GM18870 (cell line): ENCODE measurements at regions not wholly inside any gene's neighbourhood (a gene's known extent, or its start where the extent isn't known, plus 50 kb on each side); places are given as distances from the start of the nearest gene placed in this dataset.
"Not testable (repeated sequence)": the region's sequence is repeated elsewhere in the genome, so short reads cannot be mapped to it uniquely, and the experiment has no call there.

ENCODE experiments used
- ATAC-seq: cut with Tn5 transposase; IDR thresholded peaks from one replicate; pipeline ENCODE4 v1.9.1; 2021; ENCODE audit warnings: moderate library complexity; ENCODE audit not compliant: unreplicated experiment

DNA sequence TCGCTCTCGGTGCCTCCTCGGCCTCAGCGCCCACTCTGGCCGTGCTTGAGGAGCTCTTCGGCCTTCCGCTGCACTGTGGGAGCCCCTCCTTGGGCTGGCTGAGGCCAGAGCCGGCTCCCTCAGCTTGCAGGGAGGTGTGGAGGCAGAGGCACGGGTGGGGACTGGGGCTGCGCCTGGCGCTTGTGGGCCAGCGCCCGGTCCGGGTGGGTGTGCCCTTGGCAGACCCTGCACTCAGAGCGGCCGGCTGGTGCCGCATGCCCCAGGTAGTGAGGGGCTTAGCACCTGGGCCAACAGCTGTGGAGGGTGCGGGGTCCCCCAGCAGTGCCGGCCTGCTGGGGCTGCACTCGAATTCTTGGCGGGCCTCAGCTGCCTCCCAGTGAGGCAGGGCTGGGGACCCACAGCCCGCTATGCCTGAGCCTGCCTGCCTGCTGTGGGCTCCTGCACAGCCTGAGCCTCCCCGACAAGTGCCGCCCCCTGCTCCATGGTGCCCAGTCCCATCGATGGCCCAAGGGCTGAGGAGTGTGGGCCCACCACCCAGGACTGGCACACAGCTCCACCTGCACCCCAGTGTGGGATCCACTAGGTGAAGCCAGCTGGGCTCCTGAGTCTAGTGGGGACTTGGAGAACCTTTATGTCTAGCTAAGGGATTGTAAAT lies 2085.2 kb upstream of the ACO1 start:
- ATAC-seq: no peak

DNA sequence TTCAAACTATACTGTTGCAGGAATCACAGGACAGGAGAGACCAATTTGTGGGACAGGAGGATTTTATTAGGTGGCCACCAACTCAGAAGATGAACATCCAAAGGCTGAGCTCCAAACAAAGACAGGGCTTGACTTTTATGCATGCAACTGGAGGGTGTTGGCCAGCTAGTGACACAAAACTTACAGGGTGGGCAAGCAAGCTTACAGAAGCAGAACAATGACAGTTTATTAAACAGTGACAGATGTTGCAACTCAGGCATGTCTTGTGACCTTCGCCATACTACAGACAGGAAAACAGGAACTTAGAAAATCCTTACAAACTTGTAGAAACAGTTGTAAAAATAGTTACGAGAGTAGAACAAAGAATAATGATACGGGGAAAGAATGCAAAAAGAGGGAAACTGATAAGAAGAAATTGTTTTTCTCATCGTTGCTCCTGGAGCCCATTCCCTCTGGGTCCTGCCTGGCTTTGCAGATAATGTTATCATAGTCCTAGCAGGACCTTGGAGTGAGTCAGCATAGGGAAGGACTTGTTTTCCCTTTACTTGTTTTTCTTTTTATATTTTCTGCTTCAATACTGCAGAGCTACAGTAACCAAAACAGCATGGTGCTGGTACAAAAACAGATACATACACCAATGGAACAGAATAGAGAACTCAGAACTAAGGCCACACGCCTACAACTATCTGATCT lies 2083.0 kb upstream of the ACO1 start:
- ATAC-seq: no peak

DNA sequence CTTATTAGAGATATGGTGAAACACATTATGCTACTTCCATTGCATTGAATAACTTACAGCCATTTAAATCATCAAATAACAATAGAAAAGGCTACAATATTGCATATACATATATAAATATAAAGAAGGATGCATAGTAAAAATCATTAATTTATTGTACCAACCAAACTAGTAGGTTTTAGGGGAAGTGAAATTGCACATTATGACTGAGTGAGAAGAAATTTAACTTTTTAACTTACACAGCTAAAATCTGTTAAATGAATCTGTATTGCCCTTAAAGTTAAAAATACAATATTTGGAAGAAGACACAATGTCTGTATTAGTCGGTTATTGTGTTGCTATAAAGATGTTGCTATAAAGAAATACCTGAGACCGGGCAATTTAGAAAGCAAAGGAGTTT lies 2073.7 kb upstream of the ACO1 start:
- ATAC-seq: no peak

DNA sequence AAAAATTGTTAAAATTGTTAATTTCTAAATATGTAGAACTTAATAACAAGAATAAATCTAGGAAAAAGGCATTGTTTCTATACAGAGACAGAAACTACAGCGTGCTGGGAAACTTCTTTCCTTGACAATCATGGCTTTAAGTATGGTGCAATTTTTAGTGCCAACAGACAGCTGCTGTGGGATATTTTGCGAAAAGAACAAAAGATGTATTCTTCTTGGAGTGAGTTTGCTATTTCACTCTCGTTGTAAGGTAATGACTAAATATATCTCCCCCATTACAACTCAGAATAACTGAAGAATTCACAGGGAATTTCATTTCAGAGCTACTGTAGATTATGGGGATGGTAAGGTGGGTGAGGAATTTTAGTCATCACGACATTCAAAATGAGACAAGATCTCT lies 2055.0 kb upstream of the ACO1 start:
- no peak for ATAC-seq

DNA sequence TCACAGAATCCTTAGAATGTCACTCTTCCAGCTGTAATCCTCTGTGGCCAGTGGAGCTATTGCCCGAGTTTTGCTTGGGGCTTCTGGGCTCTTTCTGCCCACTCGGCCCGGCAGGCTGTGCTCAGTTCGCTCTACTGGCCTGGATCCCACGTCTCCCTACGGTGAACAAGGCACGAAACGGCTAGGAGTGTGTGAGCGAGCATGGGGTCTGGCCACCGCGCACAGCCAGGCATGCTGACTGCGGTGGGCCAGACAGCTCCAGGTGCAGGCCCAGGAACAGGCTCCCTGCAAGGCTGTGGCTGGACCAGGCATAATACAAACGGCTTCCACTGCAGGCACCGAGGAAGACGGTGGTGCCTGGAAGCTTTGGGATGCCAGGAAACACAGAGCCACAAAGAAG lies 2035.5 kb upstream of the ACO1 start:
- no peak for ATAC-seq

DNA sequence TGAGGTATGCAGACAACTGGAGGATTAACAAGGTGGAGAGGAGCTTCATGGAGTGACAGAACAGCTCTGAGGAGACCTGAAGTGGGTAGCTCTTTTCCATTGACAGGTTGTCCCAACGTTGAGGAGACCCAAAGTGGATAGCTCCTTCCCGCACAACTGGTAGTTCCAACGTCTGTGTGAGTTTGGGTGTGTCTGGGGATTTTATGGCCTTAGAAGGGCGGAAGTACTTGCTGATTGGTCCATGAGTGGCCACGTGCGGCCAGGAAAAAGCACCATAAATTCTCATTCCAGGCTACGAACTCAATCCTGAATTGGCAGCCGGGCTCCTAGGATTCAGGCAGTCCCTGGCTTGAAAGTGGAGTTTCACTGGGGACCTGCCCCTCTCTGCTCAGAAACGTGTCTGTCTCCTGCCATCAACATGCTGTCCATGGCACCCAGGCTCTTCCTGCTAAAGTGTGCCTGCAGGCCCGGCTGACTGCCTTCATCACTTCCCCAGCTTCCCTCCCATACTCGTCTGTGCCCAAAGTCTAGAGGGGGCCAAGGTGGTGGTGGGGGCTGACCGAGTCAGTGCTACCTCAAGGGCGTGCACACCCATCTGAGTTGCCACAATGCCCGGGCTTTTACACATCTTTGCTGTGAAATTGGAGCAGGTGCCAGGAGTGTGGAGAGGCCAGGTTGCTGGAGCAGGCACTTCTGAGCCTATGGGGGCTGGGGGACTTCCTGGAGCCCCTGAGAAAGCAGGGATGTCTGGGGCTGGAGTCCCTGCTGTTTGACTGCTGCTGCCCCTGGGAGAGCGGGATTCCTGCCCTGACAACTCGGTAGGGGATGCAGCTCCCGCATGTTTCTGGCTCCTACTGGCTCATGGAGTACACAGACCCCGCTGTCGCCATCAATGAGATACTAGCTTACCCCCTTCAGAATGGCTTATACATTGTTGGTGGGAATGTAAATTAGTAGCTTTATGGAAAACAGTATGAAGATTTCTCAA lies 2034.6 kb upstream of the ACO1 start:
- ATAC-seq: no peak

DNA sequence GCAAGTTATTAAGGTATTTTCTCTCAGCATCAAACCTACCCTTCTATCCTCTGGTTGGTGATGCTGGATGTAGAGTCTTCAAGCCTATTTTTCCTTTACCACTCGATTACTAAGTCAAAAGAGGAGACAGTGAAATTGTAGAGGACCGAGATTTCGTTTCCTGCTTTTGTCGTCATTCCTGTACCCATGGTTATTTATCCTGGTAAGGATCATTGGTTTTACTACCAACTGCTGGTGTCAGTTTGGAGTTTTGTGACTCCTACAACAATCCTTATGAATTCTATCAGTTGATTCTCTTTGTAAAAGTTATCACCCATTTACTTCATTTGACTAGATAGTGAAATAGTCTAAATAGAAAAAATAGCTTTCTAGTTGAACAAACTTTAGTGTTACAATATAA lies 2028.2 kb upstream of the ACO1 start:
- ATAC-seq: no peak

DNA sequence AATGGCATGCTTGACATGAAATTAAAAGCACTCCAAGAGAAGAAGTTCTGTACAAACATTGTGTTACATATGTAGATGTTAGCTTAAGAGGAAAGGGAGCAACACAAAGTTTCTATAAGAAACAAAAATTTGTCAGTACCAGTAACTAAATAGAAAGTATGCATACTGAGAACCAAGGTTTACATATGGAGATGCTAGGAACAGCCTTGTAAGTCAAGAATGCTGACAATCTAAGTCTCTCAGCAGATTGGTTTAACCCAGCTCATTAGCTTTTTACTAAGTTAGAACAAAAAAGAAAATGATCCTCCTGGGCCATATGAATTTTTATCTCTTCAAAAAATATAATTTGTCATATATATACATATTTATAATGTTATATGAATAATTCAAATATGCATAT lies 2022.1 kb upstream of the ACO1 start:
- ATAC-seq: no peak

DNA sequence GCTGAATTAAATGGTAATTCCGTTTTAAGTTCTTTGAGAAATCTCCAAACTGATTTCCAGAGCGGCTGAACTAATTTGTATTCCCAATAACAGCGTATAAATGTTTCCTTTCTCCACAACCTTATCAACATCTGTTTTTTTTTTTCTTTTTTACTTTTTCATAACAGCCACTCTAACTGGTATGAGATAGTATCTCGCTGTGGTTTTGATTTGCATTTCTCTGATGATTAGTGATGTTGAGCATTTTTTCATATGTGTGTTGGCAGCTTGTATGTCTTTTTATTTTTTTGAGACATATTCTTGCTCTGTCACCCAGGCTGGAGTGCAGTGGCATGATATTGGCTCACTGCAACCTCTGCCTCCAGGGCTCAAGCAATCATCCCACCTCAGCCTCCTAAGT lies 2018.3 kb upstream of the ACO1 start:
- not testable (repeated sequence) for ATAC-seq

DNA sequence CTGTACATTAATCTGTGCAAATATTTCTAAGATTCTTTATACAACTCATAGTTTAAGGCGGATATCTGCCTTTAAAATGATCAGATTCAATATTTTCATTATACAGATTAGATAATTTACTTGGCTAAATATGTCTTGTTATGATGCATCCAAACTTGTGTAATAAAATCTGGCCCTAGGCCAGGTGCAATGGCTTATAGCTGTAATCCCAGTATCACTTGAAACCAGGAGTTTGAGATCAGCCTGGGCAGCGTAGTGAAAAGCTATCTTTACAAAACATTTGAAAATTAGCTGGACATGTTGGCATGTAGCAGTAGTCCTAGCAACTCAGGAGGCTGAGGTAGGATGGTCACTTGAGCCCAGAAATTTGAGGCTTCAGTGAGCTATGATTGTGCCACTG lies 2002.2 kb upstream of the ACO1 start:
- ATAC-seq: no peak

DNA sequence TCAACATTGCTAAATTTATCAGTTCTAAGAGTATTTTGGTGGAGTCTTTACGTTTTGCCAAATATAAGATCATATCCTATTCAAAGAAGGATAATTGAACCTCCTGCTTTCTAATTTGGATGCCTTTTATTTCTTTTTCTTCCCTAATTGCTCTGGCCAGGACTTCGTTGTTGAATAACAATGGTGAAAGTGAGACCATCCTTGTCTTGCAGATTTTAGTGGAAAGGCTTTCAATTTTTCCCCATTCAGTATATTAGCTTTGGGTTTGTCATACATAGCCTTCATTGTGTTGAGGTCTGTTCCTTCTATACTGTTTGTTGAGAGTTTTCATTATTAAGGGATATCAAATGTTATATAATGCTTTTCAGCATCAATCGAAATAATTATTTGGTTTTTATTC lies 1974.2 kb upstream of the ACO1 start:
- no peak for ATAC-seq

DNA sequence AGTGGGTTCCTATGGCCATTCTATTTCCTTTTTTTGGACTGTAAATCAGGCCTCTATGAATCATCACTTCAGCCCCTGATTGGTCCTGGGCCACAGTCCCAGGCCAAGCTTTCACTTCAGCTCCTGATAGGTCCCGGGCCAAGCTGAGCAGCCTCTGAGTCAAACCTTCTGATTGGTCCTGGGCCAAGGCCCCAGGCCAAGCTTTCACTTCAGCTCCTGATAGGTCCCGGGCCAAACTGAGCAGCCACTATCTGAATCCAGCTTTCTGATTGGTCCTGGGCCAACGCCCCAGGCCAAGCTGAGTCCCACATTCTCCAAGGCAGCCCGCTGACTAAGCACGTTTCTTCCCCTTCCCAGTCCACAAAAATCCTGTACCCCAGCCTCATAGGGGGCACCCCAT lies 1972.9 kb upstream of the ACO1 start:
- no peak for ATAC-seq

DNA sequence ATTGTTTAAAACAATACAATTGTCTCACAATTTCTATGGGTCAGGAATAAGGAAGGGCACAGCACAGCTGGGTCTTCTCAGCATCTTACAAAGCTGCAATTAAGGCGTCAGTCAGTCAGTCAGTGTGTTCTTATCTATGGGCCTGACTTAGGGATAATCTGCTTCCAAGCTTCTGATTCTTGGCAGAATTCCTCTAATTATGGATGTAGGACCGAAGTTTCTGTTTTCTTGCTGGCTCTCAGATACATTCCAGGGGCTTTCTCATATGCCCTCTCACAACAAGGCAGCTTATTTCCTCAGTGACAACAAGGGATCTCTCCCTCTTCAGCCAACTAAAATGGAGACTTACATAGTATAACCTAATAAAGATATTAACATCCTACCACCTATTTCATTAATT lies 1925.3 kb upstream of the ACO1 start:
- ATAC-seq: no peak

DNA sequence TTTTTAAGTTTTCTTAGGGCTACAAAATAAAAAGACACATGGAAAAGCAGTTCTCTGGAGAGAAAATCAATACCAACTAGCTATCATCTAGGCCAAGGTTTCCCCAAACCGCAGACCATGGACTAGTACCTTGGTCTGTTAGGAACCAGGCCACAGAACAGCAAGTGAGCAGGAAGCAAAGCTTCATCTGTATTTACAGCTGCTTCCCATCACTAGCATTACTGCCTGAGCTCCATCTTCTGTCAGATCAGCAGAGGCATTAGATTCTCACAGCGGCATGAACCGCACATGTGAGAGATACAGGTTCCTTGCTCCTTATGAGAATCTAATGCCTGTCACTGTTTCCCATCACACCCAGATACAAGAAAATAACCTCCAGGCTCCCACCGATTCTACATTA lies 1907.6 kb upstream of the ACO1 start:
- ATAC-seq: no peak

DNA sequence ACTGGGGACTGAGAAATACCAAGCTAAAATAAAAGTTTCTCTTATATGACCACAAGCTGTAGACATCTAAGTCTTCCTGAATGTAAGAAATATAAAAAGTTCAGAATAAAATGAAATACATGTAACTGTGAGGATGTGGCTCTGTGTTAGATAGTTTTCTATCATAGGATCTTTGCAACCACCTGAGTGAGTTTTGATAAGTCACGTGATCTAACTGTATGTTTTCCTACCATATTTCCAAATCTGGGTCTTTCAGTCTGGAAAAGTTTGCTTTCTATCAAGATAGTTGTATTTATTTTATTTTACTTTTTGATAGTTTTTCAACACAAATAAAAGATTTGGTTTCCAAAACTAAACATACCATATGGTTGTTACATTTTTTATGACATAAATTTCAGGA lies 1905.8 kb upstream of the ACO1 start:
- ATAC-seq: no peak

DNA sequence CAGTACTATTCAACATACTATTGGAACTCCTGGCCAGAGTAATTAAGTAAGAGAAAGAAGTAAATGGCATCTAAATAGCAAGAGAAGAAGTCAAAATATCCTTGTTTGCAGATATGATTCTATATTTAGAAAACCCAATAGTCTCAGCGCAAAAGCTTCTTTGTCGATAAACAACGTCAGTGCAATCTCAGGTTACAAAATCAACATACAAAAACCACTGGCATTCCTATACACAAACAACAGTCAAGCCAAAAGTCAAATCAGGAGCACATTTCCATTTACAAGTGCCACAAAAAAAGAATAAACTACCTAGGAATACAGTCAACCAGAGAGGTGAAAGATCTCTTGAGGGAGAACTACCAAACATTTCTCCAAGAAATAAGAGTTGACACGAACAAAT lies 1901.9 kb upstream of the ACO1 start:
- ATAC-seq: no peak

DNA sequence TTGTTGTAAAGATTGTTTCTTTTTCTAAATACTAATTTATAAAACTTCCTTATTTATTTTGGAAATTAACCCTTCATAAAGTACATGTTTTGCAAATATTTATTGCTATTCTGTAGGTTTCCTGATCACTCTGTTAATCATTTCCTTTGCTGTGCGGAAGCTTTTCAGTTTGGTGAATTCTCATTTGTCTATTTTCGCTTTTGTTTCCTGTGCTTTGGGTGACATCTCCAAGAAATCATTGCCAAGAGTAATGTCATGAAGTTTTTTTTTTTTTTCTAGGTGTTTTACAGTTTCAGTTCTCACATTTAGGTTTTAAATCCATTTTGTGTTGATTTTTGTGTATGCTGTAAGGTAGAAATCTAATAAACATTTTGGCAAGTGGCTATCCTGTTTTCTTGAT lies 1899.8 kb upstream of the ACO1 start:
- ATAC-seq: no peak

DNA sequence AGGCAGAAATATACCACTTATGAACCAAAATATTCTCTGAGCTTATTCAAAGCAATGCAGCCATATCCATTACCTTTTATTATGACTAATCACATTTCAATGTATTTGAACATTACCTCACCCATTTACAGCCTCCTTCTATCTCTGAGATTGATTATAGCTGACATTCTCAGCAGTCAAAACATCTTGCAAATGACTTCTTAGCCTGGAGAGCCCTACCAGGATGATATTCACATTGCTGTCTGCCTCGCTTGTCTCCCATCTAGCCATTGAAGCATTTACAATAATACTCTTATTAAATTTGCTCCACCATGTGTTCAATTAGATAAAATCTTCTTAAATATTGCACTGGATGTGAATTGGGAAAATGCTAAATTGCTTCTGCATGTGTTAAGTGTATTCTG lies 1879.9 kb upstream of the ACO1 start:
- no peak for ATAC-seq

DNA sequence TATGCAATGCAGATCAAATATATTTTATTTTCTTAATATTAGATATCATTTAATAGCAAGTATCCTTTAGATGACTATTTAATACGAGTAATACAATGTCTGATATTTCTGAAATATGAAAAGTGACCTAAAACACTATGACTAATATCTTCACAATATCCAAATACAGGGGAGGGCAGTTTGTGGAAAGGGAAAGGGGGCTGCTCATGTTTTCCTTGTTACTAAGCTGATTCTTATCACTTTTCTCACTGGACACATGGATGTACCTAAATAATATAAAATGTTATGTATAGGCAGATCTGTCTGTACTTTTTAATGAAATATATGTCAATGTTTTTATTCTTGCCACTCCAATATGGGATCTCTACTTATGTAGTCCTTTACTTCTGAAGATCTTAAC lies 1879.1 kb upstream of the ACO1 start:
- no peak for ATAC-seq

DNA sequence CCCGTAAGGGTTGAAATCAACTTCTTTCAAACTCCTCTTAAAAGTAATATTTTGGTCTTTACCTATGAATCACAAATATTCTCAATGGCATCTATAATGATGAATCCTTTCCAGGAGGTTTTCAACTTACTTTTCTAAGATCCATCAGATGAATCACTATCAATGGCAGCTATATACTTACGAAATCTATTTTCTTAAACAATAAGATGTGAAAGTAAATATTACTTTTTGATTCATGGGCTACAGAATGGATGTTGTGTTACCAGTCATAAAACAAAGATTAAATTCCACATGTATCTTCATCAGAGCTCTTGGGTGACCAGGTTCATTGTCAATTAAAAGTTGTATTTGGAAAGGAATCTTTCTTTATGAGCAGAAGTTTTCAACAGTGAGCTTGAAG lies 1877.7 kb upstream of the ACO1 start:
- ATAC-seq: no peak

DNA sequence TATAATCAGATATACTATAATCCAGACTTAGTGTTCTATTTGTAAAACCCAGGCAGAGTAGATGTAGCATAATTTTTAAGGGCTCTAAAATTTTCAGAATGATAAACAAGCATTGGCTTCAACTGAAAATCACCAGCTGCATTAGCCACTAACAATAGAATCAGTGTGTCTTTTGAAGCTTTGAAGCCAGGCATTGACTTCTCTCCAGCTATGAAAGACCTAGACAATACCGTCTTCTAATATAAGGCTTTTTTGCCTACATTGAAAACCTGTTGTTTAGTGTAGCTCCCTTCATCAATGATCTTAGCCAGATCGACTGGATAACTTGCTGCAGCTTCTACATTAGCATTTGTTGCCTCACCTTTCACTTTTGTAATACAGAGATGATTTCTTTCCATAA lies 1877.3 kb upstream of the ACO1 start:
- ATAC-seq: no peak

DNA sequence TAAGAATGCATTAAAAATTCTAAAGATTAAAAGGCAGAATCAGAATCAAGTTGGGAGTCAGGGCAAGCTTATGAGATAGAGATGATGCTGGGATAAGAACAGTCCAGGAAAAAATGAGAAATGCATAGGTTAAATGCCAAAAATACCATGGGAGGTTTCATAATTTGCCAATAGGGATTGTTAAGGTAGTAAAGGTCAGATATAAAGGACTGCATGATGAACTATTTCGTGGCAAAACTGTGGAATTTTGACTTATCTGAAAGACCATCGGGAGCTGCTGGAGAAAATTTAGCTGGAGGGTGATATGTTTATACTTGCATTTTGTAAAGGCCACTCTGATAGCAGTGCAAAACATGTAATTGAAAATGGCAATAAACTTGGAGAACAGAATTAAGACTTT lies 1872.8 kb upstream of the ACO1 start:
- no peak for ATAC-seq
